SIG-M5 treated with dmso at 0.1 percent for 504 hours (cell line): ENCODE measurements at regions not wholly inside any gene's neighbourhood (a gene's known extent, or its start where the extent isn't known, plus 50 kb on each side); places are given as distances from the start of the nearest gene placed in this dataset.
A peak's percentile ranks its signal among the peaks of the same experiment; 100 is the strongest.
"Not testable (repeated sequence)": the region's sequence is repeated elsewhere in the genome, so short reads cannot be mapped to it uniquely, and the experiment has no call there.

ENCODE experiments used
- DNase-seq: peaks from one replicate; lab custom pipeline; 2025; ENCODE audit not compliant: unreplicated experiment; lab: John Stamatoyannopoulos, UW

DNA sequence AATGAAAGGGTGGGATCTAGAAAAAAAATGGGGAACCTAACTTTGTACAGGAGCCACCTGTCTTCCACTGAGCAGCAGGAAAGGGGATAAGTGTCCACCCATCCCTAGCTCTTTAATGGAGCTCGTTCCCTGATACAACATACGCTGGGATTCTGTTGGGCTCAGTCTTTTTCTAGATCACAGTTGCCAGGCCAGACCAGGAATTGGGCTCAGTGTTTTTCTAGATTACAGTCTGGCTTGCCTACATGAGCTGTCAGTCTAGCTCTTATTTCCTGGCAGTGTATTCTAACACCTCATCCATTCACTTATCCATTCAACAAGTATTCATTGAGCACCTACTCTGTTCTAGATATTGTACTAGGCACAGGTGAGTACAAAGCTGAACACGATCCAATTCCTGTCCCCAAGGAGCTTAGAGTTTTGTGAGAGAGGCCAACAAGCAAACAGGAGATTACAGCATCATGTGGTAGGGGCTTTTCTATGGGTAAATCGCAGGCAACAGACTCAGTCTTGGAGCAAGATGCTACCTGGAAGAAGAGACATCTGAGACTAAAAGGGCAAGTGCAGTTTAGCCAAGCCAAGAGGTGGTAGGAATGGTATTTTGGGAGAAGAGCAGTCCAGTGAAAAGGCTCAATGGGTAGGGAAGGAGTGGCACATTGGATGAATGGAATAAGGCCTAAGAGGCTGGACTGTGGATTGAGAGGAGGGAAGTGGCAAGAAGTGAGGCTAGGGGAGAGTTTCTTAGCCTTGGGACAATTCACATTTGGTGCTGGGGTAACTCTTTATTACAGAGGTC is 138.0 kb upstream of the HS3ST2 start:
- DNase-seq: no peak

DNA sequence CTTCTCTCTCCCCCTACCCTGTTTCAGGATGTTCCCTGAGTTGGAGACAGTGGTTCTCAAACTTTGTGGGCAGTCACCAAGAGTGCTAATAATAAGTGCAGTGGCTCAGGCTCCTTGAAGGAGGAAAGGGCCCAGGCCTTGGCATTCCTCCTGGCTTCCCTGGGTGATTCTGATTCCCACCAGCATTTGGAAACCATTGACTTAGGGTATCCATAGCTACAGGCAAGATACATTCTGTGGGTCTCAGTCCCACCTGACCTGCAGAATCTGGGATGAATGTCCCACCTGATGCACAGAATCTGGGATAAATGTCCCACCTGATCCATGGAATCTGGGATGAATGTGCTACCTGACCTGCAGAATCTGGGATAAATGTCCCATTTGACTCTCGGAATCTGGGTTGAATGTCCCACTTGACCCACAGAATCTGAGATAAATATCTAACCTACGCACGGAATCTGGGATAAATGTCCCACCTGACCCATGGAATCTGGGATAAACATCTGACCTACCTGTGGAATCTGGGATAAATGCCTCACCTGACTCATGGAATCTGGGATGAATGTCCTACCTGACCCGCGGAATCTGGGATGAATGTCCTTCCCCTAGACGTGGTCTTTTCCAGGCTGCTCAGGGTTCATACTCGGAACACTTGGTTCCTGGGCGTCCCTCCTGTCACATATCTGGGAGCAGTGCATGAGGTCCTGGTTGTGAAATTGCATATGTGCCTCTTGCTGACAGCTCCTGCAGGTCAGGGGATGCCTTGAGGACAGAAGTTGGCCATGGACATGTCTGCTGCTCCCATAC is 136.7 kb upstream of the HS3ST2 start:
- no peak for DNase-seq

GRCh38 chr16:22678311-22678710 is 135.7 kb upstream of the HS3ST2 start:
- DNase-seq: no peak

DNA sequence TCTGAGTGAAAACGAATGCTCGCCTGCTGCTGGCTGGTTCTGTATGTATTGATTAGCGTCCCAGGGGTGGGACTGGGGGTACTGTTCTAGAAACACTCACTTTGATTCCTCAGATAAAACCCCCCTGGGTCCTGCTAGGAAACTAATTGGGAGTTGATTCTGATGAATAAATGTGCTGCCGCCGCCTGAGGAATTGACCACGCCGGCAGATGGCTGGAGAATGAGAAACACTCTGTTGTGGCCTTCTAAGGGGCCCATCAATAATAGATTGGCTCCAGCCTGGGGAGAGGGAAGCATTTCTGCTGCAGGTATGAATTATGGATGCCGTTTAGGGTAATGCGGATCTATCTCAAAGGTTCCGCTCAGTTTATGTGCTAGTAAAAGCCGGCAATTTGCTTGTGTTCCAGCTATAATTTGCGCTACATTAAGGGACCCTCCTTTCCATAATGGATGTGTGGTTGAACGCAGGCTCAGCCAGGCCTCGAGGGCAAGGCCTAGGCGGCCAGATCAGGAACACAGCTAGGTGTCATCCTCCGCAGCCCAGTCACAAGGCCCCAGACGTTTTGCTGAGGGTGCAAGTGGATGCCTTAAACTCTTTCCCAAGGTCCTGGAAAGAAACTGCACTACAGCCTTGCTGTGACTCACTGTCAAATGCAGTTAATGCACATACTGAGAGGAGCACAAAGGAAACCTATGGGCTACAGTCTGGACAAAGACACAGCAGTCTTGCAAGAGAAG is 132.2 kb upstream of the HS3ST2 start:
- DNase-seq: no peak

- DNase-seq: no peak
These were observed 130.7 kb upstream of the HS3ST2 start for GRCh38 chr16:22683258-22683657.

GRCh38 chr16:22683730-22684573 is 130.0 kb upstream of the HS3ST2 start:
- no peak for DNase-seq

DNA sequence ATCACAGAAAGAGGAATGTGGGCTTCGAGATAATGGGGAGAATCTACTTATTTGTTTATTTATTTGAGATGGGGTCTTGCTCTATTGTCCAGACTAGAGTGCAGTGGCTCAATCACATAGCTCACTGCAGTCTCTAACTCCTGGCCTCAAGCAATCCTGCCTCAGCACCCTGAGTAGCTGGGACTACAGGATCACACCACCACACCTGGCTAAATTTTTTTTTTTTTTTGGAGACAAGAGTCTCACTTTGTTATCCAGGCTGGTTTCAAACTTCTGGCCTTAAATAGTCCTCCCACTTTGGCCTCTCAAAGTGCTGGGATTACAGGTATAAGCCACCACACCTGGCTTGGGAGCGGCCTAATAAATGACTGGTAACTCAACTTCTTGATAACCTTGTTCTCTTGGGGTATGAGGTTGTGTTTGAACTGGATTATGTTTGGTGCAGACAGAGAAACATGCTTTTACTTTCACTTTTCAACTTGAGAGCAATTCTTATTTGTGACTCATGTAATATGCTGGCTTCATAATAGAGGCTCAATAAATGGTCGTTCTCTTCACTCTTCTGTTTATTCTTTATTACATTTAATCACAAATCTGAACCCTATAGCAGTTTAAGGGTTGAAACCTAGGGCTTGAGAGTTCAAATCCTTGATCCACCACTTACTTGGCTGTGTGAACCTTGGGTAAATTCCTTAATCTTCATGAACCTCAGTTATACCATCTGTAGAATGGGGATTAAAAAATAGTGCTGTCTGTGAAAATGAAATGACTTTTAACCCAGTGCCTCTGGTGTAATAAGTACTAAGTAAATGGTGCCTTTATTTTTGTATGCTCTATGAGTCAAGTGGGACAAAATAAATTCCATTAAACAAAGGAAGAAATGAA is 129.1 kb upstream of the HS3ST2 start:
- DNase-seq: no peak

GRCh38 chr16:22685459-22685830 is 128.5 kb upstream of the HS3ST2 start:
- DNase-seq: no peak

- DNase-seq: no peak
These were observed 126.9 kb upstream of the HS3ST2 start for GRCh38 chr16:22687031-22687530.

DNA sequence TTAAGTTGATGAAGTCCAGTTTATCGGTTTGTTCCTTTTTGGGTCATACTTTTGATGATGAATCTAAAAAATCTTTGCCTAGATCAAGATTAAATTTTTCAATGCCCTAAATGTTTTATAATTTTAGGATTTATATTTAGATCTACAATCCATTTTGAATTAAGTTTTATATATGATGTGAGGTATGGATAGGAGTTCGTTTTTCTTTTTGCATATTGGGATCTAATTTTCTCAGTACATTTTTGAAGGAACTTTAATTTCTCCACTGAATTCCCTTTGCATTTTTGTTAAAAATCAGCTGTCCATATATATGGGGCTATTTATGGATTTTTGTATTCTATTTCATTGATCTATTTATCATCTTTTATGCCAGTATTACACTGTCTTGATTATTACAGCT is 125.5 kb upstream of the HS3ST2 start:
- DNase-seq: no peak

DNA sequence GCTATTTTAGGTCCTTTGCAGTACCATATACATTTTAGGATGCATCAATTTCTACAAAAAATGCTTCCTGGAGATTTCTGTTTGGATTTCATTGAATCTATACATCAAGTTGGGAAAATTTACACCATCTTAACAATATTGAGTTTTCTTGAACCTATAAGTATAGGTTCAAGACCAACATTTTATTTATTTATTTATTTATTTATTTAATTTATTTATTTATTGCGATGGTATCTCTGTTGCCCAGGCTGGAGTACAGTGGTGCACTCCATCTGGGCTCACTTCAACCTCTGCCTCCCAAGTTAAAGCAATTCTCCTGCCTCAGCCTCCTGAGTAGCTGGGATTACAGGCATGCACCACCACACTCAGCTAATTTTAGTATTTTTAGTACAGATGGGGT is 125.0 kb upstream of the HS3ST2 start:
- DNase-seq: no peak

DNA sequence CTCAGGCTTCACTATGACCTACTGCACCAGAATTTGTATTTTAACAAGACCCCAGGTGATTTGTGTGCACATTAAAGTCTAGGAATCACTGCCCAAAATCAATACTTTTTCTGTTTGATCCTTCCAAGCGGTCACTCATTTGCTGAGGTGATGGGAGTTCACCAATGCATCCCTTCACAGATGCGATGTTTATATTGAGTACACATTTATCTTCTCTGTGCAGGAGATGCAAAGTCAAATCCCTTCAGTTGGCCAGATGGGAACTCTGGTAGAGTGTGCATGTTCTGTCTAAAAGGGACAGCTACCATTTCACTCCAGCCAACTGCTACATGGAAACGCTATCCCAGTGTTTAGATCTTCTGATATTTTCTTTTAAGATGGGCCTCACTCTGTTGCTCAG is 122.6 kb upstream of the HS3ST2 start:
- no peak for DNase-seq

GRCh38 chr16:22692034-22692433 is 121.9 kb upstream of the HS3ST2 start:
- DNase-seq: no peak

DNA sequence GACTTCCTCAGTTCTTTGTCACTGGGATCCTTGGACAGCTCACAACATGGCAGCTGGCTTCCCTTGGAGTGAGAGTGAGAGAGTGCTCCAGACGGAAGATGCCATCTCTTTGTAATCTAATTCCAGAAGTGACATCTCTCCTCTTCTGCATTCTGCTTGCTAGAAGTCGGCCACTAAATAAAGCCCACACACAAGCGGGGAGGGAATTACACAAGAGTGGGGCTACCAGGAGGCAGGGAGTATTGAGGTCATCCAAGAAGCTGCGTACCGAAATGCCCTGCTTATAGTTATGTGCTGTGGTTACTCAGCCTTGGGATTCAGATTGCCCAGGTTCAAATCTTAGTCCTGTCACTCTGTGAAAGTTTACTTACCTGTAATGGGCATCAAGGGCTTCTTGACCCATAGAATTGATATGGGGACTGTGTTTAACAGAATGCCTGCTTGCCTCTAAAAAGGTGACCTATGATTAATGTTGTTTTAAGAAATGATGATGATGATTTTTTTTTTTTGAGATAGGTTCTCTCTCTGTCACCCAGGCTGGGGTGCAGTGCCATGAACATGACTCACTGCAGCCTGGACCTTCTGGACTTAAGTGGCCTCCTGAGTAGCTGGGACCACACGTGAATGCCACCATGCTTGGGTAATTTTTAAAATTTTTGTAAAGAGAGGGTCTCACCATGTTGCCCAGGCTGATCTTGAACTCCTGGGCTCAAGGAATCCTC is 120.9 kb upstream of the HS3ST2 start:
- DNase-seq: no peak

DNA sequence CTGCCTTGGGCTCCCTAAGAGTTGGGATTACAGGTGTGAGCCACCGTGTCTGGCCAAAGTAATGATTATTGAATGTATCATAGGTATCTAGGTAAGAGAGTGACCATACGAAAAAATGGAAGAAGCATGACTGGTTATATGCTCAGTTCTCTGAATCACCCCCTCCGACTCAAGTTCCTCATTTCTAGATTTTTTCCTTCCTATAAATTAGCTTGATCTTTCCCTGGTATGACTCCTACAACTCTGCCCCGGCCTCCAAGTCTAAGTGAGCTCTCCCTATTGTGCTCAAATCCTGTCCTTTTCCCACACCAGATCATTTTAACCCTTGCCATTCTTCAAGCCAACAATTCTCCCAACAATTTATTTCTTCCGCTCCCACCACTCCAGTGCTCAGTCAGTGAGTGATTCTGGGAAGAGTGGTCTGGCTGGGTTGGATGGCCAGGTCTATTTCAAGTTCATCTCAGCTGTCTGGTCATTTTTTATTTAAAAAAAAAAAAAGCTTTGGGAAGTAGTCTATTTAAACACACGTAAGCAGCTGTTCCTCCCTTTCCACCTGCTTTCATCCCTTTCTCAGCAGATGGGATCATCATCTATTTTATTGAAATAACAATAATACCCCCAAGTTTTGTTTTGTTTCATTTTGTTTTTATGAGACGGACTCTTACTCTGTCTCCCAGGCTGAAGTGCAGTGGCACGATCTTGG is 120.2 kb upstream of the HS3ST2 start:
- DNase-seq: peak; percentile 47

DNA sequence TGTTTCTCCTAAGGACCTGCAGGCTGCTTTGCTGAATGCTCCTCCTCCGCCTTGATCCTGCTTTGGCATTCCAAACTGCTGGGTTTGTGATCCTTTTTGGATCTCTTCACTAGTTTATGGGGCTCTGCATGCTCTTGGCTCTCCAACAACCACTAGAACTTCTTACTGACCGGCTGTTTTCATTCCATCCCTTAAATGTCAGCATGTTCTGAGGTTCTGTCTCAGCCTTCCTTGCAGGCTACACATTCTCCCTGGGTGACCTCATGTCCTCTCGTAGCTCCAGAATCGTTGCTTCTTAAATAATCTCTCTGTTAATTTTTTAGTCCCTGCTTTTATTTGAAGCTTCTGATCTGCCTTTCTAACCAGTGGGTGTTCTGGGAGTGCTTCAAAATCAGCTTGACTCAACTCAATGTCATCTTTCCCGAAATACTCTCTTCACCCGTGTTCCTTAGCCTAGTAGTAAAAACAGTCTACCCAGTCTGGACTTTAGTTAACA is 119.0 kb upstream of the HS3ST2 start:
- no peak for DNase-seq

DNA sequence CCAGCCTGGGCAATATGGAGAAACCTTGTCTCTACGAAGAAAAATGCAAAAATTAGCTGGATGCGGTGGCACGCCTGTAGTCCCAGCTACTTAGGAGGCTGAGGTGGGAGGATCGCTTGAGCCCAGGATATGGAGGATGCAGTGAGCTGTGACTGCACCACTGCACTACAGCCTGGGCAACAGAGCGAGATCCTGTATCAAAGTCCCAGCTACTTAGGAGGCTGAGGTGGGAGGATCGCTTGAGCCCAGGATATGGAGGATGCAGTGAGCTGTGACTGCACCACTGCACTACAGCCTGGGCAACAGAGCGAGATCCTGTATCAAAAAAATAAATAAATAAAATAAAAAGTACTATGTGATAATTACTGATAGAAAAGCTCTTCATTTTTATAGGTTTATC is 118.2 kb upstream of the HS3ST2 start:
- not testable (repeated sequence) for DNase-seq

DNA sequence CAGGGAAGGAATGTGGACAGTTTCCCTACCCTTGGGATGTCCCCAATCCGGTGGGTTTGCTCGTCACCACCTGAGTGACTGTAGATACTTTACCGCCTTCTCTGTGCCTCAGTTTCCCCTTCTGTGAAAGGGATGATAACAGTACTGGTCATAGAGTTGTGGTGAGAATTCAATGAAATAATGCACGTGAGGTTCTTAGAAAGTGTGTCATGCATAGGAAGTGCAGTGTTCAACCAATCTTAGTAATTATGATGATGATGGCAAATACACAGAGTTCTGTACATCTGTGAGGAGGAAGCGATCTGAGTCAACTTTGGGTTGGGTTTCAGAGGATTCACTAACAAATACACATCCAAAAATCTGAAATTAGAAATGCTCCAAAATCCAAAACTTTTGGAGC is 114.6 kb upstream of the HS3ST2 start:
- DNase-seq: no peak
